Urinary bladder (tissue), 3 donors: ENCODE measurements at regions not wholly inside any gene's neighbourhood (a gene's known extent, or its start where the extent isn't known, plus 50 kb on each side); places are given as distances from the start of the nearest gene placed in this dataset.

Experiments
- DNase-seq: peaks from one replicate; pipeline ENCODE4 v3.0.0-alpha.2; 2015; ENCODE audit errors: extremely low spot score
- H3K27ac ChIP-seq: one replicate; pipeline ENCODE4 v1.5.1; 2013; ENCODE audit warnings: low read depth, mild to moderate bottlenecking, moderate library complexity
- H3K36me3 ChIP-seq: one replicate; pipeline ENCODE4 v1.6.1; 2013; ENCODE audit warnings: mild to moderate bottlenecking, moderate library complexity; ENCODE audit not compliant: insufficient read depth
- H3K4me1 ChIP-seq: one replicate; pipeline ENCODE4 v1.6.1; 2013; ENCODE audit warnings: mild to moderate bottlenecking, moderate library complexity; ENCODE audit not compliant: insufficient read depth
- H3K4me3 ChIP-seq: one replicate; pipeline ENCODE4 v1.5.1; 2013; ENCODE audit warnings: low read depth, low read length
- WGBS: extraction: QIAGEN DNeasy Blood & Tissue Kit; methylation state at CpG from one replicate; pipeline ENCODE4 v1.1.7; 2013; 5-methylcytosine and 5-hydroxymethylcytosine counted together
- donor health status: healthy with polysubstance abuse.
- donor health status: healthy.

DNA sequence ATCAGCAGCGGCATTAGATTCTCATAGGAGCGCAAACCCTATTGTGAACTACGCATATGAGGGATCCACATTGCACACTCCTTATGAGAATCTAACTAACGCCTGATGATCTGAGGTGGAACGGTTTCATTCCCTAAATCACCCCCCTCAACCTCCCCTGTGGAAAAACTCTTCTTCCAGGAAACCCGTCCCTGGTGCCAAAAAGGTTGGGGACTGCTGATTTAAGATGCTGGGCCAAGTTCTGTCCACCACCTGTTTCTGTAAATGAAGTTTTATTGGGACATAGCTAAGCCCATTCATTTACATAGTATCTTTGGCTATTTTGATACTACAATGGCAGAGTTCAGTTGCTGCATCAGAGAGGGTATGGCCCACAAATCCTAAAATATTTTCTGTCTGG lies 268.2 kb upstream of the PRDM1 start:
- H3K4me3 ChIP-seq, result no peak overlapping the region
- H3K4me1 ChIP-seq, result no peaks in the 10 kb centered on the region
- H3K27ac ChIP-seq, result no peak overlapping the region
- DNase-seq, result no peak
- 94% methylated on average over 6 of the region's 6 CpGs for WGBS
- no peaks in the 10 kb centered on the region for H3K36me3 ChIP-seq

DNA sequence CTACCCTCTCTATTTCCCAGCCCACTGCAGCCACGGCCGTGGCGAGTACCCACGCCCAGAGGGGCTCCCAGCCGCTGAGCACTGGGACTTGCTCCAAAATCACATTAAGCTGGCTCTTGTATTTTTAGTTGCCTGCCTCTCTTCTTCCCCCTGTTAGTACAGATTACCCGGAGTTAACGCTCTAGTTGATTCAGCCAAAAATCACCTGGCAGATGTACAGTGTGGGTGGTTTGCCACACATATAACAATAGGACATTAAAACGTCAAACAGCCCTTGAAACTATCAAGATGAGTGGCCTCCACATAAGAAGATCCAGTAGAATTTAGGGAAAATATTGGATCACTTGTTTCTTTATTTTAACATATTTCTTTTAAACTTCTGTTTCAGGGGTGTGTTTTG lies 268.8 kb upstream of the PRDM1 start:
- DNase-seq, result no peak
- Histone ChIP-seq H3K4me3 (no peak overlapping the region), H3K4me1 (no peaks in the 10 kb centered on the region), H3K27ac (no peak overlapping the region), H3K36me3 (no peaks in the 10 kb centered on the region)
- 56% methylated on average over 8 of the region's 8 CpGs for WGBS

DNA sequence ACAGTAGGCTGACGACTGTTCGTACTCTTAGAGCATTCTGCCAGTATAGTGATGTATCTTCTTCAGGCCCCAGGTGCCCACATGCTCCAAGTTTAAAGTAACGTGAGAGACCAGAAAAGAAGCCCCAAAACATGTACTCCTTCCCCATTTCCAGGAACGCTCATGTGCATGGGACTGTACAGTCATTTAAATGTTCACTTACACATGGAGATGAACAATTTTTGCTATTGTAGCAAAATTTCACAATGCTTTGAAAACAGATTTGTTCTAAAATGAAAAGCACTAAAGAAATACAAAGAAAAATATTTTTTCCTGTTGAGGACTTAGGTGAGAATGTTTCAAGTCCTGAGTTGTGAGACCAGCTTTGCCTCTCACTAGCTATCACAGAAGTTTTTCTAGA lies 269.3 kb upstream of the PRDM1 start:
- H3K27ac ChIP-seq, result no peak overlapping the region
- no peaks in the 10 kb centered on the region for H3K4me1 ChIP-seq
- H3K36me3 ChIP-seq, result no peaks in the 10 kb centered on the region
- DNase-seq, result no peak
- no peak overlapping the region for H3K4me3 ChIP-seq
- 80% methylated on average over 4 of the region's 4 CpGs for WGBS

GRCh38 chr6:105815661-105816555 lies 270.2 kb upstream of the PRDM1 start:
- Histone ChIP-seq H3K36me3 (no peaks in the 10 kb centered on the region), H3K4me1 (no peaks in the 10 kb centered on the region), H3K4me3 (no peak overlapping the region), H3K27ac (no peak overlapping the region)
- 89% methylated on average over 6 of the region's 6 CpGs for WGBS
- no peak for DNase-seq

GRCh38 chr6:105814745-105815536 lies 271.2 kb upstream of the PRDM1 start:
- 96% methylated on average over 3 of the region's 3 CpGs for WGBS
- no peak overlapping the region for H3K4me3 ChIP-seq
- H3K36me3 ChIP-seq, result no peaks in the 10 kb centered on the region
- H3K27ac ChIP-seq, result no peak overlapping the region
- no peaks in the 10 kb centered on the region for H3K4me1 ChIP-seq
- DNase-seq, result no peak

DNA sequence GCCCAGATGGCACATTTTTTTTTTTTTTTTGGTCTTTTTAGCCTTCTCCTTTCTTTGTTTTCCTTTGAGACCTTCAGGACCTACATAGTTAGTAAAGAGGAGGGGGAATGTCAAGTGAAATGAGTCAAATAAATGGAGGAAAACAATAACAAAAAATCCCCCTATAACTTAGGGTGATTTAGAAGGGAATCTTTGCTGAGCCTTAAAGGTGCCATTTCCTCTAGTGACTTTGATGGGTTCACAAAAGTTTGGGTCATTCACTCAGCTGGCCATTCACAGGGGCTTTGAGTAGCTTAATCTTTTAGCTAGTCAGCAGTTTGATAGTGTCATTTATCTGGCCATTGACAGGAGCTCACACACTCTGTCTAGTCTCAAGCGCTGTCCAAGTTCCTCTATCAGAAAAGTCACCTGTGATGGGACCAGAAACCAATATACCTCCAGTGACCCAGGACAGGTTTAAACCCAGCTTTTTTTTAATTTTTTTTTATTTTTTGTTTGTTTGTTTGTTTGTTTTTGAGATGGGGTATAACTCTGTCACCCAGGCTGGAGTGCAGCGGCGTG lies 275.1 kb upstream of the PRDM1 start:
- no peak overlapping the region for H3K27ac ChIP-seq
- DNase-seq, result no peak
- no peaks in the 10 kb centered on the region for H3K36me3 ChIP-seq
- peaks cover 2% of the 10 kb centered on the region for H3K4me1 ChIP-seq
- no peak overlapping the region for H3K4me3 ChIP-seq
- 95% methylated on average over 3 of the region's 3 CpGs for WGBS

GRCh38 chr6:105810105-105810921 lies 275.8 kb upstream of the PRDM1 start:
- Histone ChIP-seq H3K27ac (no peak overlapping the region), H3K36me3 (no peaks in the 10 kb centered on the region), H3K4me1 (peaks cover 2% of the 10 kb centered on the region), H3K4me3 (no peak overlapping the region)
- no peak for DNase-seq
- 14% methylated on average over 4 of the region's 4 CpGs for WGBS

DNA sequence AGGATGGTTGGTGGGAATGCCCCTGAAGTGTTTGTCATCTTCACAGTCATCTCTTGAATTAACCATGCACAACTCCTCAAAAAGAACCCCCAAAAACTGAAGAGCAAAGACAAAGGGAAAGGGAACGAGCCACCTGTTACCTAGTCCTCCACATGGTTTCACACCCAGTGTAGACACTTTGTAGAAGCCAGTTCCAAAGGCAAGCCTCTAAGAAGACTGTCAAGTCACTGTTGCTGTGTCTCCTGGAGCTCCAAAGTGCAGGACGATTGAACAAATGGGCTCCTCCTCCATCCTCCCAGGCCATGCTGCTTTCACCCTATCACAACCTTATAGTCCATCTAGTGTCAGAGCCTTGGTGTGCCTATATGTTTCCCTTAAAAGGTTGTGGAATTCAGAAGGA lies 277.6 kb upstream of the PRDM1 start:
- Histone ChIP-seq H3K4me1 (peaks cover 2% of the 10 kb centered on the region), H3K36me3 (no peaks in the 10 kb centered on the region), H3K4me3 (no peak overlapping the region), H3K27ac (no peak overlapping the region)
- DNase-seq, result no peak
- 92% methylated on average over 2 of the region's 2 CpGs for WGBS

DNA sequence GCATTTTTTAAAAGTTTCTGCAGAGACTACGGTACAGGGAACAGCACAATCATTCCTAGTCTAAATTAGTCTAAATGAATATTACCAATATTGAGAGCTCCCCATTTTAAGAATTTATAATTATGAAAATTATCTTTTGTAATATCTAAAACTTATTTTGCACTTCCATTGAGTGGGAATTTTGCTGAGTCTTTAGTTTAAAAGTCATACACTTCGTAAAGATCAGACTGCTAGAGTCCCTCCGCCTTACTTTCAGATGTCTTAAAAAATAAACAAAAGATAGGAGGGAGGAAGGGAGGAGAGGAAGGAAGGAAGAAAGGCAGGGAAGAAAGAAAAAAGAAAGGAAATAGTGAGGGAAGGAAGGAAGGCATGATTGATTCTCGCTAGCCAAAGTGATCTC lies 278.2 kb upstream of the PRDM1 start:
- WGBS, result 92% methylated on average over 4 of the region's 4 CpGs
- Histone ChIP-seq H3K4me3 (no peak overlapping the region), H3K27ac (no peak overlapping the region), H3K4me1 (peaks cover 2% of the 10 kb centered on the region), H3K36me3 (no peaks in the 10 kb centered on the region)
- no peak for DNase-seq

- H3K4me3 ChIP-seq, result no peak overlapping the region
- DNase-seq, result no peak
- no peaks in the 10 kb centered on the region for H3K36me3 ChIP-seq
- 84% methylated on average over 3 of the region's 3 CpGs for whole genome bisulfite sequencing
- no peak overlapping the region for H3K27ac ChIP-seq
- H3K4me1 ChIP-seq, result peaks cover 2% of the 10 kb centered on the region
Measured at GRCh38 chr6:105806486-105806920, 279.6 kb upstream of the PRDM1 start.

- Histone ChIP-seq H3K4me1 (peaks cover 2% of the 10 kb centered on the region), H3K4me3 (no peak overlapping the region), H3K27ac (no peak overlapping the region), H3K36me3 (no peaks in the 10 kb centered on the region)
- WGBS, result 78% methylated on average over 2 of the region's 2 CpGs
- no peak for DNase-seq
Measured at GRCh38 chr6:105805501-105806023, 280.6 kb upstream of the PRDM1 start.

DNA sequence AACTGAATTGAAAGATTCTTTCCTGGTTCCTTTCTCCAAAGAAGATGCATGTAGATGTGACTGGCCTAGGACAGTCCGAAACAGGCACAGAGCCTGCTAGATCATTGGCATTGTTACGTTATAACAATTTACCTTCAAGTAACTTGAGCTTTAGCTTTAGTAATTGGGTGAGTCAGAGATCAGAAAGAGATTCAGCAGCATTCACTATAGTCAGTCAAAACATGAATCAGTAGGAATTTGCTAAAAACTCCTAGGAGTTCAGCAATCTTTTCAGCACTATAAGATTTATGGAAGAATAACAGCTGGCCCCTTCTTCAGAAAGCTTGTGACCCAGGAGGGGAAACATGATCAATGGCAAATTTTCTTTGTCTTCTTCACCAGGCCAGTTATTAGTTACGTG lies 281.7 kb upstream of the PRDM1 start:
- 58% methylated on average over 3 of the region's 3 CpGs for WGBS
- DNase-seq, result no peak
- no peak overlapping the region for H3K27ac ChIP-seq
- no peaks in the 10 kb centered on the region for H3K36me3 ChIP-seq
- no peak overlapping the region for H3K4me3 ChIP-seq
- peaks cover 2% of the 10 kb centered on the region for H3K4me1 ChIP-seq

GRCh38 chr6:105804000-105804399 lies 282.1 kb upstream of the PRDM1 start:
- peaks cover 2% of the 10 kb centered on the region for H3K4me1 ChIP-seq

More at GRCh38 chr6:105804000-105804399, 282.1 kb upstream of the PRDM1 start:
- WGBS, result 69% methylated on average over 1 of the region's 1 CpG
- no peak overlapping the region for H3K4me3 ChIP-seq
- DNase-seq, result no peak
- H3K36me3 ChIP-seq, result no peaks in the 10 kb centered on the region
- no peak overlapping the region for H3K27ac ChIP-seq
